HG03095 (cell line): ENCODE measurements at regions not wholly inside any gene's neighbourhood (a gene's known extent, or its start where the extent isn't known, plus 50 kb on each side); places are given as distances from the start of the nearest gene placed in this dataset.
"Not testable (repeated sequence)": the region's sequence is repeated elsewhere in the genome, so short reads cannot be mapped to it uniquely, and the experiment has no call there.

Experiments
- ATAC-seq: cut with Tn5 transposase; IDR thresholded peaks from one replicate; pipeline ENCODE4 v1.9.1; 2021; ENCODE audit warnings: moderate library complexity; ENCODE audit not compliant: unreplicated experiment

GRCh38 chr7:12979181-12979580 lies 291.7 kb downstream of the ARL4A start:
- no peak for ATAC-seq

GRCh38 chr7:12982178-12982577 lies 294.7 kb downstream of the ARL4A start:
- ATAC-seq = no peak

GRCh38 chr7:12984117-12984516 lies 296.7 kb downstream of the ARL4A start:
- ATAC-seq = no peak

GRCh38 chr7:12985228-12985627 lies 297.8 kb downstream of the ARL4A start:
- ATAC-seq = no peak

GRCh38 chr7:12985752-12986151 lies 298.3 kb downstream of the ARL4A start:
- no peak for ATAC-seq

GRCh38 chr7:12987238-12987637 lies 299.8 kb downstream of the ARL4A start:
- ATAC-seq = no peak

GRCh38 chr7:12990440-12990839 lies 303.0 kb downstream of the ARL4A start:
- ATAC-seq = no peak

- ATAC-seq = no peak
These were observed 305.6 kb downstream of the ARL4A start for GRCh38 chr7:12993025-12993424.

- ATAC-seq = no peak
These were observed 308.6 kb downstream of the ARL4A start for GRCh38 chr7:12995912-12996469.

GRCh38 chr7:13007331-13007730 lies 319.9 kb downstream of the ARL4A start:
- ATAC-seq = no peak

- ATAC-seq = no peak
These were observed 322.1 kb downstream of the ARL4A start for GRCh38 chr7:13009517-13009916.

GRCh38 chr7:13014011-13014410 lies 326.6 kb downstream of the ARL4A start:
- ATAC-seq = no peak

- no peak for ATAC-seq
These were observed 328.7 kb downstream of the ARL4A start for GRCh38 chr7:13016036-13016581.

- ATAC-seq = no peak
These were observed 329.3 kb downstream of the ARL4A start for GRCh38 chr7:13016592-13017332.

GRCh38 chr7:13017333-13017857 lies 330.0 kb downstream of the ARL4A start:
- ATAC-seq = no peak

- no peak for ATAC-seq
These were observed 330.4 kb downstream of the ARL4A start for GRCh38 chr7:13017881-13018280.

GRCh38 chr7:13021566-13022300 lies 334.3 kb downstream of the ARL4A start:
- no peak for ATAC-seq

GRCh38 chr7:13024121-13024674 lies 336.8 kb downstream of the ARL4A start:
- ATAC-seq = no peak

GRCh38 chr7:13025043-13025442 lies 337.6 kb downstream of the ARL4A start:
- ATAC-seq = not testable (repeated sequence)

- no peak for ATAC-seq
These were observed 339.9 kb downstream of the ARL4A start for GRCh38 chr7:13027321-13027720.
